HEK293 (cell line): ENCODE measurements at regions not wholly inside any gene's neighbourhood (a gene's known extent, or its start where the extent isn't known, plus 50 kb on each side); places are given as distances from the start of the nearest gene placed in this dataset.

ENCODE experiments used
- CTCF ChIP-seq: fragments of 450-650 bp; formaldehyde crosslinking; IDR thresholded peaks from 2 replicates; pipeline ENCODE4 v1.5.1; 2016; ENCODE audit warnings: missing biosample characterization, missing genetic modification characterization
- HOXC10 ChIP-seq: sonication (generic); formaldehyde crosslinking; IDR thresholded peaks from 2 replicates; pipeline ENCODE4 v1.8.1; 2023; ENCODE audit warnings: mild to moderate bottlenecking, missing genetic modification reagents
- KLF16 ChIP-seq: fragments of 450-650 bp; formaldehyde crosslinking; IDR thresholded peaks from 2 replicates; pipeline ENCODE4 v1.5.1; 2017; ENCODE audit warnings: missing biosample characterization, missing genetic modification characterization
- PBX3 ChIP-seq: sonication (generic); formaldehyde crosslinking; IDR thresholded peaks from 2 replicates; pipeline ENCODE4 v1.8.1; 2022; ENCODE audit warnings: mild to moderate bottlenecking, moderate library complexity, missing genetic modification reagents
- PRDM4 ChIP-seq: fragments of 450-650 bp; formaldehyde crosslinking; IDR thresholded peaks from 2 replicates; pipeline ENCODE4 v1.5.1; 2017; ENCODE audit warnings: missing biosample characterization, missing genetic modification characterization
- SALL2 ChIP-seq: fragments of 450-650 bp; formaldehyde crosslinking; IDR thresholded peaks from 2 replicates; pipeline ENCODE4 v1.5.0; 2017; ENCODE audit warnings: missing biosample characterization, mild to moderate bottlenecking, missing genetic modification characterization, borderline replicate concordance
- ZBTB6 ChIP-seq: fragments of 450-650 bp; formaldehyde crosslinking; IDR thresholded peaks from 2 replicates; pipeline ENCODE4 v1.5.1; 2017; ENCODE audit warnings: missing biosample characterization, missing genetic modification characterization
- ZNF16 ChIP-seq: fragments of 450-650 bp; formaldehyde crosslinking; IDR thresholded peaks from 2 replicates; pipeline ENCODE4 v1.5.1; 2016; ENCODE audit warnings: low read depth, missing biosample characterization, missing genetic modification characterization
- ZNF350 ChIP-seq: fragments of 450-650 bp; formaldehyde crosslinking; IDR thresholded peaks from 2 replicates; pipeline ENCODE4 v1.5.0; 2017; ENCODE audit warnings: missing biosample characterization, mild to moderate bottlenecking, missing genetic modification characterization
- ZNF423 ChIP-seq: fragments of 450-650 bp; formaldehyde crosslinking; IDR thresholded peaks from 2 replicates; pipeline ENCODE4 v1.5.1; 2016; ENCODE audit warnings: missing biosample characterization, missing genetic modification characterization
- ZNF707 ChIP-seq: fragments of 450-650 bp; formaldehyde crosslinking; IDR thresholded peaks from 2 replicates; pipeline ENCODE4 v1.5.1; 2016; ENCODE audit warnings: missing biosample characterization, missing genetic modification characterization
- ZNF768 ChIP-seq: fragments of 450-650 bp; formaldehyde crosslinking; IDR thresholded peaks from 2 replicates; pipeline ENCODE4 v1.5.1; 2018; ENCODE audit warnings: missing biosample characterization, mild to moderate bottlenecking, missing genetic modification characterization
- ZNF776 ChIP-seq: fragments of 450-650 bp; formaldehyde crosslinking; IDR thresholded peaks from 2 replicates; pipeline ENCODE4 v1.5.0; 2017; ENCODE audit warnings: missing biosample characterization, missing genetic modification characterization, borderline replicate concordance

- TF ChIP-seq PBX3, result no peak
- no peak for TF ChIP-seq ZBTB6 (tag by site-specific recombination)
- no peak for TF ChIP-seq ZNF423 (tag by site-specific recombination)
- no peak for TF ChIP-seq HOXC10 (CRISPR knock-in tag)
- TF ChIP-seq SALL2 (tag by site-specific recombination), result no peak
- no peak for TF ChIP-seq ZNF707
- TF ChIP-seq ZNF350 (tag by site-specific recombination), result no peak
- no peak for TF ChIP-seq PRDM4 (tag by site-specific recombination)
- TF ChIP-seq ZNF768 (tag by site-specific recombination), result no peak
- no peak for TF ChIP-seq CTCF (tag by site-specific recombination)
- no peak for TF ChIP-seq ZNF16 (tag by site-specific recombination)
- no peak for TF ChIP-seq KLF16 (tag by site-specific recombination)
- no peak for TF ChIP-seq ZNF776 (tag by site-specific recombination)
Measured at GRCh38 chr10:129224065-129224464, 243.0 kb upstream of the MGMT start.
